Glutamatergic neuron (in vitro differentiated cells): ENCODE measurements at regions not wholly inside any gene's neighbourhood (a gene's known extent, or its start where the extent isn't known, plus 50 kb on each side); places are given as distances from the start of the nearest gene placed in this dataset.

Experiments used
- DNase-seq: peaks from one replicate; pipeline ENCODE4 v3.0.0; 2022
- H3K27ac Mint-ChIP-seq: one replicate; pipeline ENCODE4 v1.8.0; 2020; ENCODE audit warnings: mild to moderate bottlenecking, mixed read lengths, inconsistent platforms; ENCODE audit not compliant: unreplicated experiment
- H3K27me3 Mint-ChIP-seq: one replicate; pipeline ENCODE4 v1.8.0; 2020; ENCODE audit warnings: mild to moderate bottlenecking, moderate library complexity, mixed read lengths, inconsistent platforms; ENCODE audit not compliant: unreplicated experiment
- H3K36me3 Mint-ChIP-seq: one replicate; pipeline ENCODE4 v1.8.0; 2020; ENCODE audit warnings: mild to moderate bottlenecking, mixed read lengths, inconsistent platforms; ENCODE audit not compliant: unreplicated experiment
- H3K4me1 Mint-ChIP-seq: one replicate; pipeline ENCODE4 v1.8.0; 2020; ENCODE audit warnings: mild to moderate bottlenecking, low read depth, mixed read lengths, inconsistent platforms; ENCODE audit not compliant: unreplicated experiment
- H3K4me3 Mint-ChIP-seq: one replicate; pipeline ENCODE4 v1.8.0; 2020; ENCODE audit warnings: mild to moderate bottlenecking, mixed read lengths, inconsistent platforms; ENCODE audit not compliant: unreplicated experiment
- H3K9me3 Mint-ChIP-seq: one replicate; pipeline ENCODE4 v1.8.0; 2020; ENCODE audit warnings: mild to moderate bottlenecking, moderate library complexity, mixed read lengths, inconsistent platforms; ENCODE audit not compliant: unreplicated experiment
- CTCF ChIP-seq: fragments of 200-600 bp; sonication (generic); IDR thresholded peaks from one replicate; pipeline ENCODE4 v1.5.0; 2021; ENCODE audit not compliant: partially characterized antibody, unreplicated experiment

DNA sequence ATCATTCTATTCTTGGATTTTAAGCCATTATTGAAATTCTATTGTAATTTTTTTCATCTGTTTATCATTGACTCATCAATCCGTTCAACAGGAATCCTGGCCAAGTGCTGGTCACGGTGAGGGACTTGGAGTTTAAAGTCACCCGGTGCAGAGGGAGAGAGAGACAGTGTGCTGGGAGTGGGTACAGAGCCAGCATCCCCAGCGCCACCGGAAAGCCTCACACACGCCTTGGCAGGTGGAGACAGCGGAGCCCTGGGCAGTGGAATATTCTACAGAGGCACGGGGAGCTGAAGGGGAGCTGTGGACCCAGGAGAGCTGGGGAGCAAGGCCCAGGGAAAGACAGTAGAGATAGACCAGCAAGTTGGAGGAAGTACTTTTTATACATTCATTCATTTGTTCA lies 787.6 kb downstream of the BRD1 start:
- H3K4me1 Mint-ChIP-seq, result no peaks in the 10 kb centered on the region
- H3K4me3 Mint-ChIP-seq, result no peak overlapping the region
- no peak for DNase-seq
- peaks cover 9% of the 10 kb centered on the region for H3K27me3 Mint-ChIP-seq
- peaks cover 33% of the 10 kb centered on the region for H3K9me3 Mint-ChIP-seq
- TF ChIP-seq CTCF, result no peak
- no peak overlapping the region for H3K27ac Mint-ChIP-seq
- peaks cover 13% of the 10 kb centered on the region for H3K36me3 Mint-ChIP-seq

DNA sequence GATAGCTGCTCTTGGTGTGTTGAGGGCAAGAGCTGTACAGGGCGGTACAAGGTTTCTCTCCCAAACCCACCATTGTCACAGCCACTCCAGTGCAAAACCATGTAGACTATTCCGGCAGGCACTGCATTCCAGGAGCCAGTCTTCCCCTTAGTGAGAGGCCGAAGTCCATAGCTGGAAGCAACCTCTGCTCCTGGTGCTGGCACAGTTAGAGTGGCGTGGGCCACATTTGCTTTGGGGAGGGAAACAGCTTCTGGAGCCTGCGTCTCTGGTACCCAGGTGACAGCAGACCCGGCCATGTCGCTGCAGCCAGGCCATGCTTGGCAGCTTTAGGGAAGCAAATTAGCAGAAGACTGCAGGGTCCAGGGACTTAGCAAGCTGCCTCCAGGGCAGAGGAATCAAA lies 788.0 kb downstream of the BRD1 start:
- peaks cover 32% of the 10 kb centered on the region for H3K9me3 Mint-ChIP-seq
- no peak for TF ChIP-seq CTCF
- peaks cover 13% of the 10 kb centered on the region for H3K36me3 Mint-ChIP-seq
- no peaks in the 10 kb centered on the region for H3K4me1 Mint-ChIP-seq
- H3K27me3 Mint-ChIP-seq, result peaks cover 10% of the 10 kb centered on the region
- H3K27ac Mint-ChIP-seq, result no peak overlapping the region
- no peak for DNase-seq
- H3K4me3 Mint-ChIP-seq, result no peak overlapping the region

DNA sequence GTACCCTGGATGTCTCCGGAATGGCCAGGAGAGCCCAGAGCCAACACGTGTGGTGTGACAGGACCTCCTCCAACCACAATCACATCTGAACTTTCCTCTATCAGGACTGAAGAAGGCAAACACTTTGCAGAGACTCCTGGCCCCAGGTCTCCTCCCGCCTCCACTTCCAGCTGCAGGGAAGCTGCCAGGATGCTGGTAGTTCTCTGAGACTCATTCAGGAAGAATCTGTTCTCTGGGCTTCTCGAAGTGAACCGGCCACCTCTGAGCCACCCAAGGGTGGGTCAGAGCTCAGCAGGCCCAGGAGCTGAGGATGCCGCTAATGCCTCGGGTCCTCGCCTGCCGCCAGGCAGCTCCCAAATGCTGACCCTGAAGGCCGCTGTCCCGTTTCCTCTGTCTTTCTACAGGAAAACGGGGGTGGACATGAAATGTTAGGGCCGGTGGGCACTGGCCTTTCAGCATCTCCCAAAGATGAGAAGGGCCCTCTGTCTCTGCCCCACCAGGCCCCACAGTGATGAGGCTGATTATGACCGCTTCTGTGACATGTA lies 789.9 kb downstream of the BRD1 start:
- no peak overlapping the region for H3K4me3 Mint-ChIP-seq
- TF ChIP-seq CTCF, result no peak
- no peaks in the 10 kb centered on the region for H3K4me1 Mint-ChIP-seq
- H3K27ac Mint-ChIP-seq, result no peak overlapping the region
- peaks cover 13% of the 10 kb centered on the region for H3K36me3 Mint-ChIP-seq
- peaks cover 12% of the 10 kb centered on the region for H3K27me3 Mint-ChIP-seq
- DNase-seq, result no peak
- H3K9me3 Mint-ChIP-seq, result peaks cover 39% of the 10 kb centered on the region

DNA sequence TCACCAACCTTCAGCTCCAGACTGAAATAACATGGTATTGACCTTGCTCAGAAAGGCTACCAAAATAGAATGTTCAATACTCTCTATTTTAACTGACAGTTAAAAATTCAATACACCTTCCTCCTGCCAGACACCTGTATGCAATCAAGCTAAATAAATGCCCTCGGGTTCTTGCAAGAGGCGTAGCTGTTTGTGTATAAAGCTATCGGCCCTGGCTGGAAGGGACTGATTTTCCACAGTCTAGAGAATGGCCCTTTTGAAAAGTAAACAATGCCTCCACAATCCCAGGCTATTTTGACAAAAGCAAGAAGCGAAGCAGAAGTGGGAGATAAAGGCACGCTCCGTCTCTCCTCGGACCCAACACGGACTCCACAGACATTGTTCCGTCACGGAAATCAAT lies 791.2 kb downstream of the BRD1 start:
- Mint-ChIP-seq H3K27ac (no peak overlapping the region), H3K4me3 (no peak overlapping the region), H3K27me3 (peaks cover 10% of the 10 kb centered on the region), H3K9me3 (peaks cover 30% of the 10 kb centered on the region), H3K4me1 (no peaks in the 10 kb centered on the region), H3K36me3 (peaks cover 13% of the 10 kb centered on the region)
- no peak for TF ChIP-seq CTCF
- DNase-seq, result no peak

- H3K27ac Mint-ChIP-seq, result no peak overlapping the region
- TF ChIP-seq CTCF, result no peak
Observed at GRCh38 chr22:49035818-49036457, 791.7 kb downstream of the BRD1 start.

More at GRCh38 chr22:49035818-49036457, 791.7 kb downstream of the BRD1 start:
- Mint-ChIP-seq H3K4me1 (no peaks in the 10 kb centered on the region), H3K36me3 (peaks cover 13% of the 10 kb centered on the region), H3K4me3 (no peak overlapping the region), H3K27me3 (peaks cover 12% of the 10 kb centered on the region), H3K9me3 (peaks cover 35% of the 10 kb centered on the region)
- no peak for DNase-seq
